Adrenal gland (tissue), 5 donors: ENCODE measurements at regions not wholly inside any gene's neighbourhood (a gene's known extent, or its start where the extent isn't known, plus 50 kb on each side); places are given as distances from the start of the nearest gene placed in this dataset.

ENCODE experiments used
- POLR2A ChIP-seq, 2 donors: fragments of 450-650 bp; IDR thresholded peaks; one replicate each; pipeline ENCODE4 v1.6.1; 2017; ENCODE audit warnings: antibody characterized with exemption in 2 of 2, mild to moderate bottlenecking in 2 of 2, moderate library complexity in 1 of 2
- TF ChIP-seq, protein P1 (sequence below), 6 experiments: fragments of 450-650 bp in 4 of 6; fragments of 200-600 bp in 2 of 6; sonication (generic) in 1 of 6; IDR thresholded peaks; 1 replicate in 5 of 6; 2 replicates in 1 of 6; pipeline versions ENCODE4 v1.5.1 to v1.8.0; 2016 to 2021; ENCODE audit warnings: antibody characterized with exemption in 6 of 6, mild to moderate bottlenecking in 2 of 6, moderate library complexity in 1 of 6
- donor health status: DM: no; HTN: no; CAD: no.

DNA sequence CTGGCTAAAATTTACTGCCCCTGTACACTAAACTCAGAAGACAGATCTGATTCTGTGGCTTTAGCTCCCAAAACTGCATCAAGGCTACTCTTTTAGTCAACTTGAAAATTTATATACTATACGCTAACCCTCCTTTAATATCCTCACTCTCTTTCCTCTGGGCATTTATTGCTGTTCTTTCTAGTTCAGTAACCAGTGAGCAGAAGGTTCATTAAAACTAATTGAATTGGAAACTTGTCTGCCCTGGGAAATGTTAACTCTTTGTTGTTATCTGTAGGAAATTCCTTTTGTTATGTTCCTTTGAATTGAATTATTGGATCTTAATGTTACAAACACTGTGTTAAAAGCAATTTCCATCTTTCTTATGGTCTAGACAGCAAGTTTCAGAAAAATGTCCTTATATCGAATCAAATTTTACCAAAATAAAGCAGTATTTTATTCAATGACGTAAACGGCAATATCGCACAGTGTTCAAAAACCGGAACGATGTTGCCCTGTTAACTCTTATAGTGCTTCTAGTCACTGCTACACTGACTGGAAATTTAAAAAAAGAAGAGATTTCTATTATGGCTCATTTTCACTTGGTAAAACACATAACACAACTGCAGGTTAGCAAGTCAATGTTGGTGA is 168.3 kb downstream of the NR4A2 start:
- TF ChIP-seq, protein P1, sequence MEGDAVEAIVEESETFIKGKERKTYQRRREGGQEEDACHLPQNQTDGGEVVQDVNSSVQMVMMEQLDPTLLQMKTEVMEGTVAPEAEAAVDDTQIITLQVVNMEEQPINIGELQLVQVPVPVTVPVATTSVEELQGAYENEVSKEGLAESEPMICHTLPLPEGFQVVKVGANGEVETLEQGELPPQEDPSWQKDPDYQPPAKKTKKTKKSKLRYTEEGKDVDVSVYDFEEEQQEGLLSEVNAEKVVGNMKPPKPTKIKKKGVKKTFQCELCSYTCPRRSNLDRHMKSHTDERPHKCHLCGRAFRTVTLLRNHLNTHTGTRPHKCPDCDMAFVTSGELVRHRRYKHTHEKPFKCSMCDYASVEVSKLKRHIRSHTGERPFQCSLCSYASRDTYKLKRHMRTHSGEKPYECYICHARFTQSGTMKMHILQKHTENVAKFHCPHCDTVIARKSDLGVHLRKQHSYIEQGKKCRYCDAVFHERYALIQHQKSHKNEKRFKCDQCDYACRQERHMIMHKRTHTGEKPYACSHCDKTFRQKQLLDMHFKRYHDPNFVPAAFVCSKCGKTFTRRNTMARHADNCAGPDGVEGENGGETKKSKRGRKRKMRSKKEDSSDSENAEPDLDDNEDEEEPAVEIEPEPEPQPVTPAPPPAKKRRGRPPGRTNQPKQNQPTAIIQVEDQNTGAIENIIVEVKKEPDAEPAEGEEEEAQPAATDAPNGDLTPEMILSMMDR (IDR thresholded peaks at IDR 0.05): no peak
- no peak for TF ChIP-seq POLR2A (IDR thresholded peaks at IDR 0.05)
